Smooth muscle cell (in vitro differentiated cells): ENCODE measurements at regions not wholly inside any gene's neighbourhood (a gene's known extent, or its start where the extent isn't known, plus 50 kb on each side); places are given as distances from the start of the nearest gene placed in this dataset.
A peak's percentile ranks its signal among the peaks of the same experiment; 100 is the strongest.
"Not testable (repeated sequence)": the region's sequence is repeated elsewhere in the genome, so short reads cannot be mapped to it uniquely, and the experiment has no call there.

Experiments used
- DNase-seq: peaks from one replicate; lab custom pipeline; 2025; ENCODE audit not compliant: unreplicated experiment; lab: John Stamatoyannopoulos, UW
- H2AFZ ChIP-seq: fragments of 200-600 bp; sonication (generic); 2 replicates; pipeline ENCODE4 v1.6.0; 2016; ENCODE audit warnings: antibody characterized with exemption, low read depth, mild to moderate bottlenecking
- H3F3A ChIP-seq: fragments of 200-600 bp; sonication (generic); 2 replicates; pipeline ENCODE4 v1.6.0; 2017; ENCODE audit warnings: antibody characterized with exemption, low read depth
- H3K27ac ChIP-seq: fragments of 200-600 bp; sonication (generic); 2 replicates; pipeline ENCODE4 v1.5.1; 2016; ENCODE audit warnings: low read depth, mild to moderate bottlenecking
- H3K27me3 ChIP-seq: fragments of 200-600 bp; sonication (generic); 2 replicates; pipeline ENCODE4 v1.6.1; 2016; ENCODE audit warnings: low read depth, mild to moderate bottlenecking
- H3K36me3 ChIP-seq: fragments of 200-600 bp; sonication (generic); 2 replicates; pipeline ENCODE4 v1.5.1; 2016; ENCODE audit warnings: low read depth
- H3K4me1 ChIP-seq: fragments of 200-600 bp; sonication (generic); 2 replicates; pipeline ENCODE4 v1.5.1; 2016; ENCODE audit warnings: low read depth
- H3K4me2 ChIP-seq: fragments of 200-600 bp; sonication (generic); 2 replicates; pipeline ENCODE4 v1.6.0; 2016; ENCODE audit warnings: mild to moderate bottlenecking
- H3K4me3 ChIP-seq: fragments of 200-600 bp; sonication (generic); 2 replicates; pipeline ENCODE4 v1.5.1; 2016; ENCODE audit warnings: mild to moderate bottlenecking
- H3K79me2 ChIP-seq: fragments of 200-600 bp; sonication (generic); 2 replicates; pipeline ENCODE4 v1.6.0; 2016; ENCODE audit warnings: low read depth, mild to moderate bottlenecking
- H3K9ac ChIP-seq: fragments of 200-600 bp; sonication (generic); 2 replicates; pipeline ENCODE4 v1.6.0; 2016; ENCODE audit warnings: low read depth
- H3K9me3 ChIP-seq: fragments of 200-600 bp; sonication (generic); replicated peaks from 2 replicates; pipeline ENCODE4 v1.5.1; 2016; ENCODE audit warnings: low read depth
- H4K20me1 ChIP-seq: fragments of 200-600 bp; sonication (generic); 2 replicates; pipeline ENCODE4 v1.6.0; 2016; ENCODE audit warnings: low read depth
- WGBS: methylation state at CpG from one replicate; pipeline ENCODE4 v1.1.7; 2016; ENCODE audit warnings: low lambda C conversion rate; 5-methylcytosine and 5-hydroxymethylcytosine counted together
- TF ChIP-seq, protein P1 (sequence below): fragments of 200-600 bp; sonication (generic); IDR thresholded peaks from 2 replicates; pipeline ENCODE4 v1.5.1; 2017; ENCODE audit warnings: borderline replicate concordance, mild to moderate bottlenecking, antibody characterized with exemption; ENCODE audit not compliant: insufficient read depth, poor library complexity, severe bottlenecking

DNA sequence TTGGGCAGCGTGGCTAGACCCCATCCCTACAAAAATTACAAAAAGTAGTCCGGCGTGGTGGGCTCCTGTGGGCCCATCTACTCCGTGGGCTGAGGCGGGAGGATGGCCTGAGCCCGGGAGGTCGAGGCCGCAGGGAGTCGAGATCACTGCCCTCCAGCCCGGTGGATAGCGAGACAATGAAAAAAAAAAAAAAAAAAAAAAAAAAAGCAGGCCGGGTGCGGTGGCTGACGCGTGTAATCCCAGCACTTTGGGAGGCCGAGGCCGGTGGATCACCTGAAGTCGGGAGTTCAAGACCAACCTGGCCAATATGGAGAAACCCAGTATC, 110.5 kb upstream of the LPCAT1 start:
- H3K27ac ChIP-seq: no peak overlapping the region
- H3K4me2 ChIP-seq: peak overlapping the region; percentile 93
- DNase-seq: no peak
- no peaks in the 10 kb centered on the region for H3K27me3 ChIP-seq
- H2AFZ ChIP-seq: peak overlapping the region; percentile 97
- no peak overlapping the region for H3K9ac ChIP-seq
- H3K9me3 ChIP-seq: no peaks in the 10 kb centered on the region
- WGBS: 74% methylated on average over 18 of the region's 18 CpGs
- no peaks in the 10 kb centered on the region for H3F3A ChIP-seq
- H4K20me1 ChIP-seq: no peaks in the 10 kb centered on the region
- TF ChIP-seq, protein P1, sequence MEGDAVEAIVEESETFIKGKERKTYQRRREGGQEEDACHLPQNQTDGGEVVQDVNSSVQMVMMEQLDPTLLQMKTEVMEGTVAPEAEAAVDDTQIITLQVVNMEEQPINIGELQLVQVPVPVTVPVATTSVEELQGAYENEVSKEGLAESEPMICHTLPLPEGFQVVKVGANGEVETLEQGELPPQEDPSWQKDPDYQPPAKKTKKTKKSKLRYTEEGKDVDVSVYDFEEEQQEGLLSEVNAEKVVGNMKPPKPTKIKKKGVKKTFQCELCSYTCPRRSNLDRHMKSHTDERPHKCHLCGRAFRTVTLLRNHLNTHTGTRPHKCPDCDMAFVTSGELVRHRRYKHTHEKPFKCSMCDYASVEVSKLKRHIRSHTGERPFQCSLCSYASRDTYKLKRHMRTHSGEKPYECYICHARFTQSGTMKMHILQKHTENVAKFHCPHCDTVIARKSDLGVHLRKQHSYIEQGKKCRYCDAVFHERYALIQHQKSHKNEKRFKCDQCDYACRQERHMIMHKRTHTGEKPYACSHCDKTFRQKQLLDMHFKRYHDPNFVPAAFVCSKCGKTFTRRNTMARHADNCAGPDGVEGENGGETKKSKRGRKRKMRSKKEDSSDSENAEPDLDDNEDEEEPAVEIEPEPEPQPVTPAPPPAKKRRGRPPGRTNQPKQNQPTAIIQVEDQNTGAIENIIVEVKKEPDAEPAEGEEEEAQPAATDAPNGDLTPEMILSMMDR: no peak
- H3K4me1 ChIP-seq: no peaks in the 10 kb centered on the region
- H3K79me2 ChIP-seq: no peaks in the 10 kb centered on the region
- H3K4me3 ChIP-seq: peak overlapping the region; percentile 70
- no peaks in the 10 kb centered on the region for H3K36me3 ChIP-seq

DNA sequence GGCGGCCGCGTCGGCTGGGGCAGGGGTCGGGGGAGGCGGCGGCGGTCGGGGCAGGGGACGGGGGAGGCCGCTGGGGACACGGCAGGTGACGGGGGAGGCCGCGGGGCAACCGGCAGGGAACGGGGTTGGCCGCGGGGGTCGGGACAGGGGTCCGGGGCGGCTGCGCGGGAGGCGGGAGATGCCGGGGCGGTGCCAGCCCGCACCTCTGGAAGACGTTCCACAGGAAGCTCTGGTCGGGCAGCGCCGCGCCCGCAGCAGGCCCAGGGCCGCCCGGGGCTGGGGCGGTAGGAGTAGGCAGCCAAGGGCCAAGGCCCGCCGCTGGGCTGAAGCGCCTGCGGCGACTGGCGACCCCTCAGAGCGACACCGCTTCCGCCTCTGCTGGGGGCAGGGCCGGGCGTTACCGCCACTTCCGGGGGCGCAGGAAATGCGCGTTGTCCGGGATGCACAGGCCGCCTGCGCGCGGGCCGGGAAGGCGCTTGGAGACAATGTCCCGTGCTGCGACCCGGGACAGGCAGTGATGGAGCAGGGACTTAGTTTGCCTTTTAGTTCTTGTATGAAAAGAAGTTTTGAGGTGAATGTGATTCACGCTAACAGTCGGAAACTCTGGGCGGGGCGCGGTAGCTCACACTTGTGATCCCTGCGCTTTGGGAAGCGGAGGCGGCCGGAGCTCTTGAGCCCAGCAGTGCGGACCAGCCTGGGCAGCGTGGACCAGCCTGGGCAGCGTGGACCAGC, 110.0 kb upstream of the LPCAT1 start:
- Histone ChIP-seq H3K9ac (peak overlapping the region; percentile 60), H3K9me3 (no peaks in the 10 kb centered on the region), H3K36me3 (no peaks in the 10 kb centered on the region), H3K4me2 (peak overlapping the region; percentile 93), H4K20me1 (no peaks in the 10 kb centered on the region), H3K4me1 (no peaks in the 10 kb centered on the region), H2AFZ (peak overlapping the region; percentile 97), H3K27me3 (no peaks in the 10 kb centered on the region), H3K4me3 (peak overlapping the region; percentile 70), H3K27ac (no peak overlapping the region), H3K79me2 (no peaks in the 10 kb centered on the region), H3F3A (no peaks in the 10 kb centered on the region)
- TF ChIP-seq, protein P1: no peak
- WGBS: 8% methylated on average over 34 of the region's 75 CpGs
- DNase-seq: peak; percentile 36

DNA sequence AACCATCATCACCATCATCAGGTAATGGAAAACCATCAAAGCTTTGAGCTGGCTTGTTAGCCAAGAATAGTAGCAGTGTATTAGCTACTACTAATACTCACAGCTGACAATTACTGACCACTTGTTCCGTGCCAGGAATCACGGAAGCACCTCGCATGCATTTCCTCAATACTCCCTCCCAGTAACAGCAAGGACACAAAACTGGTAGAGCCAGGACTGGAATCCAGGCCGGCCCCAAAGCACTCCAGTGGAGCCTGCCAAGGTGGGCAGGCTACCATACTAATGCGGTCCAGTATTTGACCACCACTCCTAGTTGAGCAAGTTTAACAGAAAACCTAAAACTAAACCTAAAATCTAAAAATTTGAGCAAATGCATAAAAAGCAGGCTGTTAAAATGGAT, 107.2 kb upstream of the LPCAT1 start:
- DNase-seq, H3K4me2 ChIP-seq, H3K36me3 ChIP-seq, H3K4me1 ChIP-seq, H3K27ac ChIP-seq, H3K9ac ChIP-seq, H3F3A ChIP-seq, H2AFZ ChIP-seq, H4K20me1 ChIP-seq, H3K79me2 ChIP-seq, H3K9me3 ChIP-seq, H3K27me3 ChIP-seq, H3K4me3 ChIP-seq: not testable (repeated sequence)
- 92% methylated on average over 5 of the region's 5 CpGs for WGBS

DNA sequence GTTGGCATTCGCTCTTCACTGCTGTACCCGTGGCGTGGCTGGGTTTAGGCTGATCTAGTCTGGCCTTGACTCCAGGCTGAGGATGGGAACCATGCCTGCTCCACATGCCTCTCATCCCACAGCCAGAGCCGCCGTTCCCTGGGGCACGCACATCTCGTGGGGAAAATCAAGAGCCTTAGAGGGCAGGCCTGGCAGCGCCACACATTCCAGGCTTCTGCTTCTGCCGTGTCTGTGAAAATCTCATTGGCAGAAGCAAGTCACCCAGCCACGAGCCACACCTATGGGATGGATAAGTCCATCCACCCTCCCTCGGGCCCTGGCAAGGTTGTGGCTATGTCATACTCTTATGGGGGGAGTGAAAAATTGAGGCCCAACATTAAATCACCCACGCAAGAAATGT, 102.6 kb upstream of the LPCAT1 start:
- H3K27me3 ChIP-seq, H3K4me1 ChIP-seq, H3K79me2 ChIP-seq, H3K9ac ChIP-seq, H3K27ac ChIP-seq, H3F3A ChIP-seq, DNase-seq, H3K4me2 ChIP-seq, H3K36me3 ChIP-seq, H3K4me3 ChIP-seq, H2AFZ ChIP-seq, H3K9me3 ChIP-seq: not testable (repeated sequence)
- peaks cover 13% of the 10 kb centered on the region for H4K20me1 ChIP-seq
- 98% methylated on average over 12 of the region's 12 CpGs for WGBS

DNA sequence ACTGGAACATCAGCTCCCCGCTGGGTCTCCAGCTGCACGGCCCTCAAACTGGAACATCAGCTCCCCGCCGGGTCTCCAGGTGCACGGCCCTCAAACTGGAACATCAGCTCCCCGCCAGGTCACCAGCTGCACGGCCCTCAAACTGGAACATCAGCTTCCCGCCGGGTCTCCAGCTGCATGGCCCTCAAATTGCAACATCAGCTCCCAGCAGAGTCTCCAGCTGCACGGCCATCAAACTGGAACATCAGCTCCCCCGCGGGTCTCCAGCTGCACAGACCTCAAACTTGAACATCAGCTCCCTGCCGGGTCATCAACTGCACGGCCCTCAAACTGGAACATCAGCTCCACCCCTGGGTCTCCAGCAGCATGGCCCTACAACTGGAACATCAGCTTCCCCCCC, 95.8 kb upstream of the LPCAT1 start:
- peaks cover 46% of the 10 kb centered on the region for H4K20me1 ChIP-seq
- H3K79me2 ChIP-seq, H3K9me3 ChIP-seq, H2AFZ ChIP-seq, H3K4me1 ChIP-seq, H3K27me3 ChIP-seq, H3K27ac ChIP-seq, H3K9ac ChIP-seq, H3K36me3 ChIP-seq, H3F3A ChIP-seq, H3K4me2 ChIP-seq, H3K4me3 ChIP-seq, DNase-seq: not testable (repeated sequence)
- 96% methylated on average over 14 of the region's 14 CpGs for WGBS

DNA sequence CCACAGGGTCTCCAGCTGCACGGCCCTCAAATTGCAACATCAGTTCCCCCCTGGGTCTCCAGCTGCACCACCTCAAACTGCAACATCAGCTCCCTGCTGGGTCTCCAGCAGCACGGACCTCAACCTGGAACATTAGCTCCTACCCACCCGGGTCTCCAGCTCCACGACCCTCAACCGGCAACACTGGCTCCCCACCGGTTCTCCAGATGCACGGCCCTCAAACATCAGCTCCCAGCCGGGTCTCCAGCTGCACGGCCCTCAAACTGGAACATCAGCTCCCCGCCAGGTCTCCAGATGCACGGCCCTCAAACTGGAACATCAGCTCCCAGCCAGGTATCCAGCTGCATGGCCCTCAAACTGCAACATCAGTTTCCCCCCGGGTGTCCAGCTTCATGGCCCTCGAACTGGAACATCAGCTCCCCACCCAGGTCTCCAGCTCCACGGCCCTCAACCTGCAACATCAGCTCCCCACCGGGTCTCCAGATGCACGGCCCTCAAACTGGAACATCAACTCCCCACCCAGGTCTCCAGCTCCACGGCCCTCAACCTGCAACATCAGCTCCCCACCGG, 94.6 kb upstream of the LPCAT1 start:
- H3K27ac ChIP-seq, DNase-seq, H2AFZ ChIP-seq, H3K9me3 ChIP-seq, H3F3A ChIP-seq, H3K4me1 ChIP-seq, H3K36me3 ChIP-seq, H3K4me2 ChIP-seq, H3K9ac ChIP-seq, H3K79me2 ChIP-seq, H3K27me3 ChIP-seq, H3K4me3 ChIP-seq: not testable (repeated sequence)
- 94% methylated on average over 18 of the region's 18 CpGs for WGBS
- H4K20me1 ChIP-seq: peaks cover 46% of the 10 kb centered on the region

DNA sequence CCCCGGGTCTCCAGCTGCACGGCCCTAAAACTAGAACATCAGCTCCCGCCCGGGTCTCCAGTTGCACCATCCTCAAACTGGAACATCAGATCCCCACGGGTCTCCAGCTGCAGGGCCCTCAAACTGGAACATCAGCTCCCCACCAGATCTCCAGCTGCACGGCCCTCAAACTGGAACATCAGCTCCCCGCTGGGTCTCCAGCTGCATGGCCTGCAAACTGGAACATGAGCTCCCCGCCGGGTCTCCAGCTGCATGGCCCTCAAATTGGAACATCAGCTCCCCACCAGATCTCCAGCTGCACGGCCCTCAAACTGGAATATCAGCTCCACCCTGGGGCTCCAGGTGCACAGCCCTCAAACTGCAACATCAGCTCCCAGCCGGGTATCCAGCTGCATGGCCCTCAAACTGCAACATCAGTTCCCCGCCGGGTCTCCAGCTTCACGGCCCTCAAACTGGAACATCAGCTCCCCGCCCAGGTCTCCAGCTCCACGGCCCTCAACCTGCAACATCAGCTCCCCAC, 93.5 kb upstream of the LPCAT1 start:
- not testable (repeated sequence) for H3K4me2 ChIP-seq, DNase-seq, H3K79me2 ChIP-seq, H3K4me3 ChIP-seq, H3F3A ChIP-seq, H3K27me3 ChIP-seq, H3K4me1 ChIP-seq, H3K9ac ChIP-seq, H3K27ac ChIP-seq, H2AFZ ChIP-seq, H3K36me3 ChIP-seq, H3K9me3 ChIP-seq
- WGBS: 95% methylated on average over 16 of the region's 16 CpGs
- H4K20me1 ChIP-seq: peaks cover 45% of the 10 kb centered on the region
